ENCODE measurements at regions not wholly inside any gene's neighbourhood (a gene's known extent, or its start where the extent isn't known, plus 50 kb on each side); places are given as distances from the start of the nearest gene placed in this dataset.
"Not testable (repeated sequence)": the region's sequence is repeated elsewhere in the genome, so short reads cannot be mapped to it uniquely, and the experiment has no call there.

GRCh38 chr2:389985-390384 is 102.1 kb upstream of the ALKAL2 start:
- not testable (repeated sequence) for H2BK12ac ChIP-seq (ENCODE audit: low read length); H4K91ac ChIP-seq (ENCODE audit: low read depth, low read length, poor library complexity); H3K27me3 ChIP-seq (ENCODE audit: control insufficient read depth in 3 of 3, insufficient read depth in 3 of 3, low read depth in 1 of 3, low read length in 3 of 3); H3K36me3 ChIP-seq (replicated peaks in 1 of 2; ENCODE audit: control insufficient read depth in 2 of 2, insufficient read depth in 2 of 2, low read length in 2 of 2); H2BK15ac ChIP-seq (ENCODE audit: low read length); H2AK5ac ChIP-seq (ENCODE audit: low read depth, low read length); H2BK120ac ChIP-seq (ENCODE audit: low read depth, low read length); H3K27ac ChIP-seq (replicated peaks; ENCODE audit: low read length); H3K4me3 ChIP-seq (ENCODE audit: low read length in 2 of 2); H3K14ac ChIP-seq (ENCODE audit: low read length); H4K8ac ChIP-seq (ENCODE audit: low read depth, low read length); DNase-seq (ENCODE audit: low spot score); H2BK5ac ChIP-seq (ENCODE audit: low read length); H3K79me1 ChIP-seq (ENCODE audit: low read depth, low read length); H2AFZ ChIP-seq (ENCODE audit: low read length); H3K18ac ChIP-seq (ENCODE audit: low read length); H3K23ac ChIP-seq (ENCODE audit: low read depth, low read length, poor library complexity); H3K4me2 ChIP-seq (ENCODE audit: insufficient read depth, low read length, poor library complexity, severe bottlenecking); H3K9ac ChIP-seq (ENCODE audit: low read depth, low read length, poor library complexity); H3K4ac ChIP-seq (ENCODE audit: low read length)
- WGBS, 2 donors (ENCODE audit: extremely low coverage in 2 of 2, insufficient read length in 2 of 2, insufficient replicate concordance in 1 of 2), result no CpG with 5 or more reads among the region's 15 CpGs
- H3K4me1 ChIP-seq (ENCODE audit: control insufficient read depth in 2 of 2, insufficient read depth in 1 of 2, low read depth in 1 of 2, low read length in 2 of 2), result peaks cover 9 to 20% of the 10 kb centered on the region in 2 donors
- peaks cover 2 to 18% of the 10 kb centered on the region in 2 donors for H3K9me3 ChIP-seq (replicated peaks in 1 of 2; ENCODE audit: control insufficient read depth in 2 of 2, insufficient read depth in 1 of 2, low read depth in 1 of 2, low read length in 2 of 2)

GRCh38 chr2:388752-389151 is 100.9 kb upstream of the ALKAL2 start:
- not testable (repeated sequence) for H3K23ac ChIP-seq (ENCODE audit: low read depth, low read length, poor library complexity); H3K14ac ChIP-seq (ENCODE audit: low read length); H3K4ac ChIP-seq (ENCODE audit: low read length); H3K27me3 ChIP-seq (ENCODE audit: control insufficient read depth in 3 of 3, insufficient read depth in 3 of 3, low read depth in 1 of 3, low read length in 3 of 3); H2BK5ac ChIP-seq (ENCODE audit: low read length); H4K91ac ChIP-seq (ENCODE audit: low read depth, low read length, poor library complexity); H3K4me3 ChIP-seq (ENCODE audit: low read length in 2 of 2); H2BK15ac ChIP-seq (ENCODE audit: low read length); H3K27ac ChIP-seq (replicated peaks; ENCODE audit: low read length); H2BK120ac ChIP-seq (ENCODE audit: low read depth, low read length); H3K9ac ChIP-seq (ENCODE audit: low read depth, low read length, poor library complexity); H3K36me3 ChIP-seq (replicated peaks in 1 of 2; ENCODE audit: control insufficient read depth in 2 of 2, insufficient read depth in 2 of 2, low read length in 2 of 2); H4K8ac ChIP-seq (ENCODE audit: low read depth, low read length); H2AK5ac ChIP-seq (ENCODE audit: low read depth, low read length); H3K4me2 ChIP-seq (ENCODE audit: insufficient read depth, low read length, poor library complexity, severe bottlenecking); H2BK12ac ChIP-seq (ENCODE audit: low read length); DNase-seq (ENCODE audit: low spot score); H2AFZ ChIP-seq (ENCODE audit: low read length); H3K18ac ChIP-seq (ENCODE audit: low read length); H3K79me1 ChIP-seq (ENCODE audit: low read depth, low read length)
- no CpG with 5 or more reads among the region's 24 CpGs for WGBS, 2 donors (ENCODE audit: extremely low coverage in 2 of 2, insufficient read length in 2 of 2, insufficient replicate concordance in 1 of 2)
- Histone ChIP-seq H3K4me1 (ENCODE audit: control insufficient read depth in 2 of 2, insufficient read depth in 1 of 2, low read depth in 1 of 2, low read length in 2 of 2) (peaks cover 2 to 12% of the 10 kb centered on the region in 2 donors), H3K9me3 (replicated peaks in 1 of 2; ENCODE audit: control insufficient read depth in 2 of 2, insufficient read depth in 1 of 2, low read depth in 1 of 2, low read length in 2 of 2) (peaks cover 2 to 16% of the 10 kb centered on the region in 2 donors)

- H3K4me1 ChIP-seq (ENCODE audit: control insufficient read depth in 2 of 2, insufficient read depth in 1 of 2, low read depth in 1 of 2, low read length in 2 of 2), result peaks cover 1 to 5% of the 10 kb centered on the region in 2 donors
- H4K8ac ChIP-seq (ENCODE audit: low read depth, low read length), result no peak overlapping the region
- H2AFZ ChIP-seq (ENCODE audit: low read length), result no peak overlapping the region
- H3K4me2 ChIP-seq (ENCODE audit: insufficient read depth, low read length, poor library complexity, severe bottlenecking), result no peak overlapping the region
- no peaks in the 10 kb centered on the region for H3K36me3 ChIP-seq (replicated peaks in 1 of 2; ENCODE audit: control insufficient read depth in 2 of 2, insufficient read depth in 2 of 2, low read length in 2 of 2)
- H2BK120ac ChIP-seq (ENCODE audit: low read depth, low read length), result no peak overlapping the region
- H3K79me1 ChIP-seq (ENCODE audit: low read depth, low read length), result peaks cover 2% of the 10 kb centered on the region
- no peak overlapping the region for H3K27ac ChIP-seq (replicated peaks; ENCODE audit: low read length)
- H3K14ac ChIP-seq (ENCODE audit: low read length), result no peak overlapping the region
- no peak overlapping the region for H2BK5ac ChIP-seq (ENCODE audit: low read length)
- no peak overlapping the region for H4K91ac ChIP-seq (ENCODE audit: low read depth, low read length, poor library complexity)
- H3K9ac ChIP-seq (ENCODE audit: low read depth, low read length, poor library complexity), result no peak overlapping the region
- H2BK12ac ChIP-seq (ENCODE audit: low read length), result peak overlapping the region; percentile 82
- H2AK5ac ChIP-seq (ENCODE audit: low read depth, low read length), result peak overlapping the region; percentile 77
- WGBS, 2 donors (ENCODE audit: extremely low coverage in 2 of 2, insufficient read length in 2 of 2, insufficient replicate concordance in 1 of 2), result no CpG with 5 or more reads among the region's 18 CpGs
- peaks cover 2 to 15% of the 10 kb centered on the region in 2 donors for H3K9me3 ChIP-seq (replicated peaks in 1 of 2; ENCODE audit: control insufficient read depth in 2 of 2, insufficient read depth in 1 of 2, low read depth in 1 of 2, low read length in 2 of 2)
- H3K4ac ChIP-seq (ENCODE audit: low read length), result no peak overlapping the region
- no peak overlapping the region for H3K4me3 ChIP-seq (ENCODE audit: low read length in 2 of 2)
- no peaks in the 10 kb centered on the region for H3K27me3 ChIP-seq (ENCODE audit: control insufficient read depth in 3 of 3, insufficient read depth in 3 of 3, low read depth in 1 of 3, low read length in 3 of 3)
- no peak for DNase-seq (ENCODE audit: low spot score)
- no peak overlapping the region for H2BK15ac ChIP-seq (ENCODE audit: low read length)
- H3K23ac ChIP-seq (ENCODE audit: low read depth, low read length, poor library complexity), result no peak overlapping the region
- peak overlapping the region; percentile 15 for H3K18ac ChIP-seq (ENCODE audit: low read length)
These were observed 100.1 kb upstream of the ALKAL2 start for GRCh38 chr2:387980-388421.

- H3K4me1 ChIP-seq (ENCODE audit: control insufficient read depth in 2 of 2, insufficient read depth in 1 of 2, low read depth in 1 of 2, low read length in 2 of 2), result no peaks in the 10 kb centered on the region
These were observed 98.7 kb upstream of the ALKAL2 start for GRCh38 chr2:386406-387103.

More at GRCh38 chr2:386406-387103, 98.7 kb upstream of the ALKAL2 start:
- Histone ChIP-seq H2BK120ac (ENCODE audit: low read depth, low read length) (no peak overlapping the region), H3K18ac (ENCODE audit: low read length) (peak overlapping the region; percentile 40), H3K4me3 (ENCODE audit: low read length in 2 of 2) (no peak overlapping the region), H3K23ac (ENCODE audit: low read depth, low read length, poor library complexity) (no peak overlapping the region), H3K27ac (replicated peaks; ENCODE audit: low read length) (no peak overlapping the region), H3K27me3 (ENCODE audit: control insufficient read depth in 3 of 3, insufficient read depth in 3 of 3, low read depth in 1 of 3, low read length in 3 of 3) (peaks cover 0 to 5% (median 0%) of the 10 kb centered on the region in 3 experiments), H3K9me3 (replicated peaks in 1 of 2; ENCODE audit: control insufficient read depth in 2 of 2, insufficient read depth in 1 of 2, low read depth in 1 of 2, low read length in 2 of 2) (peaks cover 0 to 2% of the 10 kb centered on the region in 2 donors), H3K36me3 (replicated peaks in 1 of 2; ENCODE audit: control insufficient read depth in 2 of 2, insufficient read depth in 2 of 2, low read length in 2 of 2) (no peaks in the 10 kb centered on the region), H2AK5ac (ENCODE audit: low read depth, low read length) (no peak overlapping the region), H3K14ac (ENCODE audit: low read length) (no peak overlapping the region), H2AFZ (ENCODE audit: low read length) (no peak overlapping the region), H2BK5ac (ENCODE audit: low read length) (no peak overlapping the region), H4K8ac (ENCODE audit: low read depth, low read length) (no peak overlapping the region), H3K9ac (ENCODE audit: low read depth, low read length, poor library complexity) (no peak overlapping the region), H4K91ac (ENCODE audit: low read depth, low read length, poor library complexity) (no peak overlapping the region), H3K4me2 (ENCODE audit: insufficient read depth, low read length, poor library complexity, severe bottlenecking) (no peak overlapping the region), H3K79me1 (ENCODE audit: low read depth, low read length) (peaks cover 2% of the 10 kb centered on the region), H2BK15ac (ENCODE audit: low read length) (no peak overlapping the region), H3K4ac (ENCODE audit: low read length) (no peak overlapping the region), H2BK12ac (ENCODE audit: low read length) (no peak overlapping the region)
- no peak for DNase-seq (ENCODE audit: low spot score)
- no CpG with 5 or more reads among the region's 10 CpGs for WGBS, 2 donors (ENCODE audit: extremely low coverage in 2 of 2, insufficient read length in 2 of 2, insufficient replicate concordance in 1 of 2)

Measured in neuronal stem cell (in vitro differentiated cells).